HG02571 (cell line): ENCODE measurements at regions not wholly inside any gene's neighbourhood (a gene's known extent, or its start where the extent isn't known, plus 50 kb on each side); places are given as distances from the start of the nearest gene placed in this dataset.

Experiments used
- ATAC-seq: cut with Tn5 transposase; IDR thresholded peaks from one replicate; pipeline ENCODE4 v1.9.1; 2021; ENCODE audit warnings: mild to moderate bottlenecking, moderate library complexity; ENCODE audit not compliant: unreplicated experiment

DNA sequence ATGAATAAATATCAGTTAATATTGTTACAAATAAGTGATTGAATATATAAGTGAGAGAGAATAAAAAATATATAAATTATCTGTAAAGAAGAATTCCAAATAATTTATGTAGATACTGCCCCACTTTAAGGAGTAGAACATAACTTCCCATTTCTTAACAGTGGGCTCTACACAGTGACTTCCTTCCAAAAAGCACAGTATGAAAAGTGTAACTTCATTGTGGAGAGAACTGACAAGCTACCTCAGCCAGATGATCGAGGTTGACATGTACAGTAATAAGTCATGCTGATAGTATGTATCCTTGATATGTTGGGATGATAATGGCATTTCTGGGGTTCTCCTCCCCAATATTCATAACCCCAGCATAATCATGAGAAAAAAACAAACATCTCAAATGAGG is 191.9 kb upstream of the FN1 start:
- no peak for ATAC-seq

DNA sequence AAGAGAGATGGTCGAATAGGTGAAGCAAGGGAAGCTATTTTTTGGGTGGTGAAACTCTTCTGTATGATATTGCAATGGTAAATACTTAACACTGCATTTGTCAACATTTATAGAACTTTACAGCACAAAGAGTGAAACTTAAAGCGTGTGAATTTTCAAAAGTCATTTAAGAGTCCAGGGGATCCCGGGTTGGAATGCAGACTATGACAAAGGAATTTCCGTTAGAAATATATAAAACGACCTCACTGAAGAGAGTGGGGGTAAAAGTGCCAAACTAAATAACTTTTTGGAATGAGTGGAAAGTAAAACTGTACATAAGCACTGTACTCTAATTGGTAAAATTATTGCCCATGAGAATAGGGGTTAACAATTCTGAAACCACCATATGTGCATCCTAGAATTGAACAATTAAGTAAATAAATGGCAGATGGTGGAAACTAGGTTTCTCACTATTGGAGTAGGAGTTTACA is 191.0 kb upstream of the FN1 start:
- ATAC-seq: no peak

DNA sequence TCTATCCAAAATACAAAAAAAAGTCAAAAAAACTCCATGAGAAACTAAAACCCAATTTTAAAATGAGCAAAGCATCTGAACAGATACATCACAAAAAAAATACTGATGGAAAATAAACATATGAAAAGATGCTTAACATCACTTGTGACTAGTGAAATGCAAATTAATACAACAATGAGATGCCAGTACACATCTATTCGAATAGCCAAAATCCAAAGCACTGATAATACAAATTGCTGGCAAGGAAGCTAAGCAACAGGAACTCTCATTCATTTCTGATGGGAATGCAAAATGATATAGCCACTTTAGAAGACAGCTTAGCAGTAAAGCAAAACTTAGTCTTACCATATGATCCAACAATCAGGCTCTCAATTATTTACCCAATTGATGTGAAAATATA is 190.2 kb upstream of the FN1 start:
- ATAC-seq: no peak

DNA sequence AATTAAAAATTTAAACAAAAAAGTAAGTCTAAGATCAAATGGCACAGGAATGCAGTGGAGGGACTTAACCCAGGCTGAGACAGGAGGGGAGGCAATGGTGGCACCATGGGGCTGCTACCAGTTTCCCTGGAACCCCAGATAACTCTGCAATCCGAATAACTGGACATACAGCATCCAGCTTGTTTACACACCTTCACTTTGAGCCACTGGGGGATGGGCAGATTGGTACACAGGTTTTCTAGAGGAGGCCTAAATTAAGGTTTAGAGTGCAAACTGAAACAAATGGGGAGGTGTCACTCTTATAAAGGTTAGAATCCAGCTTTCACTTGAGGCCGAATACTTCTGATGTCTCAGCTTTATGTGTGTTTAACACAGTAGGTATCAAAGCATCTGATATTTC is 189.3 kb upstream of the FN1 start:
- no peak for ATAC-seq

GRCh38 chr2:215624423-215624829 is 188.6 kb upstream of the FN1 start:
- ATAC-seq: no peak

DNA sequence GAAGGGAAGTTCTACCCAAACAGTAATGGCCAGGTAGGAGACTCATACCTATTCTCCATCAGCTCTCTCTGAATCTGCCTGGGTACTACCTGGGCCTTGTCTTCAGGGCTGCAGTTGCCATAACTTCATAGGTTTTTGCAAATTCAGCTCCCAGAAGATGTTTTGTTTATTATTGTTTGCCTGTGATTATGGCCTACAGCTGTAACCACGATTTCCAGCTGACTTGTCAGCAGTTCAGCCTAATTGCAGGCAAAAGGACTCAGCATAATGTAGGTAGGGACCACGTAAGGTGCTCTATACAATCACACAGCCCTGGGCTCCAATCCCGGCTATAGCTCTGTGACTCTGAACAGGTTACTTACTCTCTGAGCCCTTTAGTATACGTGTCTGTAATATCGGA is 187.0 kb upstream of the FN1 start:
- no peak for ATAC-seq

- no peak for ATAC-seq
These were observed 185.5 kb upstream of the FN1 start for GRCh38 chr2:215621381-215621780.

DNA sequence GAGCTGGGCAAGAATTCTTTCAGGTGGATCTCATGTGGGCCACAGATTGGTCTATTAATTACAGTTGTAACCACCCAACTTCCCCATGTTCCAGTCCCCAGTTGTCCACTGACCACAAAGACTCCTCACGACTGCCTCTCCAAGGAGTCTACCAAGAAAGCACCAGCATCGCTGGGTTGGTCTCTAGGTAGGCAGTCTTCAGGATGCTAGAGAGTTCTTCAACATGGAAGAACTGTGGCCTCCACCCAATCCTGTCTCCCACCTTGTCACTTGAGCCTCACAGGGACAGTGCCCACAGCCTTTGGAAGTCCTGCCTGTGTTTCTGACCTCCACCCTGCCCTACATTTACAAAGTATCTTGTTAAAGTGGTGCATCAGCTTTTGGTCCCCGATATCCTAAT is 184.7 kb upstream of the FN1 start:
- no peak for ATAC-seq

- ATAC-seq: no peak
These were observed 184.1 kb upstream of the FN1 start for GRCh38 chr2:215619989-215620388.

DNA sequence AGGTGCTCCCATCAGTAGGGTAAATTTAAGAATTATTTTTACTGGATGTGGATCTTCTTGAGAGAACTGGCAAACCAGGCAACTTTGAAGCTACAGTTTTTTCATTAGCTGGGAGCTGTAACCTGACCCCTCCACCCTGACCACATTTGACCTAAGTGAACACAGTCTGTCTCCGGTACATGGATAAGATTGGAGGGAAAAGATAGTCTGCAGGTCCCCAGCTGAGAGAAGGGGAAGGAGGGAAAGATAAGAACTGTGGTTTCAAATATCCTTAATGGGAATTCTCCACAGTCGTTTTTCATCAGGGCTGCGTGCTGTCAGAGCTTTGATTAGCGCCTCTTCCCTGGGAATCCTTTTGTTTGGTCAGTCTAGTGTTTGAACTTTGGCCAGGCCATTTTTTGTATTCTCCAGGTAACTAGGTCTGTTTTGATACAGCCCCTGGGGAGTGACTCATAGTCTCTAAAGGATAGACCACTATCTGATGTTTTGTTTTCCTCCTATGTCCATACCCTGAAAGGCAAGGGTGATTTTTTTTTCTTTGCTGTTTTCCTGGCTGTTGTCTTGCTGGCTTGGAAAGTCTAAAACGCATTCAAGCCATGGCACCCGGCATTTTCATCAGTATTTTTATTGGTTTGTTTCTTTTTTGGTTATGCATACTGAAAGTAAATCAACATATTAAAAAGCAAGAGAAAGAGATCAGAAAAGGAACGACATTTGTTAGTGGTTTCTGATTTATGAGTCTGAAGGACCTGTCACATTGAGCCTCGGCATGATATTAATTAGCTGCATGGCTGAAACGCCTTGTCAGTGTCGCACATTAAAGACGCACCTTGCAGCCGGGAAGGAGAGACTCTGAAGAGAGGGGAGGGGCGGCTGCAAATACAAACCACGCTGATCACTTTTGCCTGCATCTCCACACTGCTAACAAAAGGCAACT is 183.4 kb upstream of the FN1 start:
- ATAC-seq: no peak

DNA sequence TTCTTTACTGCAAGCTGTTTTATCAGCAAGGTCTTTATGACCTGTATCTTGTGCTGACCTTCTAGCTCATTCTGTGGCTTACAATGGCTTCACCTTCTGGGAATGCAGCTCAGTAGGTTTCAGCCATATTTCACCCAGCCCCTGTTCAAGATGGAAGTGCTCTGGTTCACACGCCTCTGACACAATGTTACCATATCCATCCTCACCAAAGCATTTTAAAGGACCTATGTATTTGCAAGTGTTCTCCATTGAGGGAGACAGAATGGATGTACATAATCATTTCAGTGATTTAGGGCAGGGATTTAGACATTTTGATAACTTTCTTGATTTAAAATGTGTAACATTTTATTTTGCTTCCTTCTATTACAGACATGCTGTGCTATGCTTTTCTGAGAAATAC is 182.3 kb upstream of the FN1 start:
- no peak for ATAC-seq

- ATAC-seq: no peak
These were observed 181.4 kb upstream of the FN1 start for GRCh38 chr2:215617060-215617824.

DNA sequence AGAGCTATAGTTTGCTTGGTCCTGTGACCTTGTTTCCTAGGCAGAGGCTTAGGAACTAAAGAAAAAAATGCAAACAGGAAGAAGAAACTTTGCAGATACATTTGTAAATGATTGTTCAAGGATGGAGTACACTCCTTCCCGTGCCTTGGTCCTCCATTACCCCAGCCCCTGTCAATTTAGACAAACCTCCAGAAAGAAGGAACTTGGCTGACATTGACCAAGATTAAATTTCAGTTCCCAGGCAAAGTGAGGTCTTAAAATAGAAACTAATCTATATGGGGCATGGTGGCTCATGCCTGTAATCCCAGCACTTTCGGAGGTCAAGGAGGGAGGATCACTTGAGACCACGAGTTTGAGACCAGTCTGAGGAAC is 179.9 kb upstream of the FN1 start:
- ATAC-seq: no peak

- no peak for ATAC-seq
These were observed 179.4 kb upstream of the FN1 start for GRCh38 chr2:215615067-215615802.

DNA sequence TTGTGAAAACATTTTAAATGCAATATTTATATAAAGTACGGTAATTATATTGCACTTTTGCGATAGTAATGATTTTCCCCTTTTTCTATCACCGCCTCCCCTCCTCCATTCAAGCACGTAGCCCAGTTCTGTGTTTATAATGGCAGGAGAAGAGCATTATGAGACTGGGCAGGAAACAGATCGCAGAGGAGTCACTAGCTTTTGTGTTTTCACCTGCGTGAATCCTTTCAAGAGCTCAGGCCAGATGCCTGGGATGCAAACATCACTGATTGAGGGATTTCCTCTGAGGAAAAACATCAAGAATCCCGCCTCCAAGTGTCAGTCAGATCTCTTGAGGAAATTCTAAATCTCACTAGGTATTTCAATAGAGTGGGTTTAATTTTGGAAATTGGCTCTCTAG is 178.4 kb upstream of the FN1 start:
- ATAC-seq: no peak

DNA sequence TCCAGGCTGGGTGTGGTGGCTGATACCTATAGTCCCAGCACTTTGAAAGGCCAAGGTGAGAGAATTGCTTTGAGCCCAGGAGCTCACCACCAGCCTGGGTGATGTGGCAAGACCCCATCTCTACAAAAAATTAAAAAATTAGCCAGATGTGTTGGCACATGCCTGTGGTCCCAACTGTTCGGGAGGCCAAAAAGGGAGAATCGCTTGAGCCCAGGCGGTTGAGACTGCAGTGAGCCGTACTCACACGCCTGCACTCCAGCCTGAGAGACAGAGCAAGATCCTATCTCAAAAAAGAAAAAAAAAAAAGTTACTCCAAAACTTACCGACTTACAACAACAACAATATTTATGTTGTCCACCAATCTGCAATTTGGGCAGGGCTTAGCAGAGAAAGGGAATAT is 178.0 kb upstream of the FN1 start:
- ATAC-seq: no peak

DNA sequence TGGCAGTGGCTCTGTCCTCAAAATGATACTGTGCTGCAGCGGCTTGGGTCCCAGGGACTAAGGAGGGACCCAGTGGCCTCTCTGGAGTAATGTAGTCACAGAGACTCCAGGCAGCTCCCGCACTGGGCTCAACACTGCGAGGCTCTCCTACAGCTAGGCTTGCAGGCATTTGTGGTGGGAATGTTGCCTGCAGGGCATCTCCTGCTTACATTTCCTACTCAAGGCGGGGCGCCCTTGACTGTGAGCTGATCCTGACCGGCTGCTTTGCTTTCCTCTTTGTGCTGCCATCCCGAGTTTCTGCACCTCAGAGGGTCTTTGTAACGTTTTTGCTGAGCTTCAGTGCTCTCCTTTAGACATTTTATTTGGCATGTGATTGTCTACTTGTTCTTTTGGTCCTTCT is 177.4 kb upstream of the FN1 start:
- no peak for ATAC-seq

DNA sequence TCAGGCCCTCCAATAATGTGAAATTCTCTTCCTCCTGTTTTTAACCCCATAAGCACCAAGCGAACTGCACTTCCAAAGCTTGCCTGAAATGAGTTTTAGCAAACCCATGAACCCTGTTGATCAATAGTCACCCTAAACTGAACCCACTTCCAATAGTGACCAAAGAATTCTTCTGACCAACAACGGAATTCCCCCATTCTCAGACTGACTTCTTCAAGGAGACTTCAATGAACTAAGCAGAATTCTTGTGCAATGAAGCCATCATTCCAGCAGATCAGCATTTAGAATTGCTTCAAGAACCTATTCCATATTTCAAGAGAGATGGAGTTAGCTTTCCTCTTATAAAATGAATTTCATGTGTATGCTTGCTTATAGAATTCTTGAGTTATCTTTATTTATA is 176.9 kb upstream of the FN1 start:
- no peak for ATAC-seq

- ATAC-seq: no peak
These were observed 175.9 kb upstream of the FN1 start for GRCh38 chr2:215611609-215612386.

DNA sequence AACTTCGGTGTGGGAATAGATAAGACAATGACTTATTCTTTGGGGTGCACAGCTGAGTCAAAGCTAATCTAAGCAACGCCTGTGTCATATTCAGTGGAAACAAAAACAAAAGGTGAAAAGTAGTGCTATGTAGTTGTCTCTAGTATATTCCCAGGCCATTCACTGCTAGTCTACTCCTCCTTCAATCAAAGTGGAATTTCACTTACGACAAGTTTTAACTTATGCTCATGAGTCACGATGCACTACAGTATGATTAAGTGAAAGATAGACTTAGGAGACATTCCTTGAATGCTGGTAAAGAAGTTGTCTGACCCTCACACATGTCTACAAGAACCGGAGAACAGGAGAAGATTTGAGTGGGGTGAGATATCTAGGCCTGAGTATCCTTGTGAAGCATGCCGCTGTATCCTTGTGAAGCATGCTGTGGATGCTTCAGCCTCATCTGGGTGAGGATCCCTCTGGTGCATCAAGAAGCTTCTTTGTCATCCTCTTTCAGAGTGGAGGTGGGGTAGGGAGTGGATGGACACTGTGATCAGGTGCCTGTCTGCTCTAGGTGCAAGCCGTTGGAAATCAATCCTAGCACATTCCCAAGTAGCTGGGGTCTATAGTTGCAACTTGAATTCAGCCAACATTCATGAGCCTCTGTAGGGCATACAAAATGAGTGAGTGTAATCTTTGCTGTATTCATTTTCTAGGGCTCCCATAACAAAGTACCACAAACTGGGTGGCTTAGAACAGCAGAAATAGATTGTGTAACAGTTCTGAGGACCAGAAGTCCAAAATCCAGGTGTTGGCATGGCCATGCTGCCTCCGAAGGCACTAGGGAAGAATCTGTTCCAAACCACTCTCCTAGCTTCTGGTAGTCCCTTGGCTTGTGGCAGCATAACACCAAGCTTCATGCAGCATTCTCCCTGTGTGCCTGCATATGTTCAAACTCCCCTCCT is 173.5 kb upstream of the FN1 start:
- ATAC-seq: no peak
